Upper lobe of left lung (tissue), 4 donors: ENCODE measurements at regions not wholly inside any gene's neighbourhood (a gene's known extent, or its start where the extent isn't known, plus 50 kb on each side); places are given as distances from the start of the nearest gene placed in this dataset.
"Not testable (repeated sequence)": the region's sequence is repeated elsewhere in the genome, so short reads cannot be mapped to it uniquely, and the experiment has no call there.

Experiments
- EP300 ChIP-seq, 4 donors: sonication (generic); formaldehyde crosslinking; IDR thresholded peaks; one replicate each; pipeline ENCODE4 v1.5.1; 2017; ENCODE audit warnings: antibody characterized with exemption in 4 of 4, control low read depth in 2 of 4
- POLR2A ChIP-seq, 4 donors: fragments of 450-650 bp; IDR thresholded peaks; one replicate each; pipeline ENCODE4 v1.5.1; 2016 to 2017; ENCODE audit warnings: antibody characterized with exemption in 4 of 4, mild to moderate bottlenecking in 2 of 4
- POLR2AphosphoS5 ChIP-seq, 2 donors: sonication (generic); formaldehyde crosslinking; IDR thresholded peaks; one replicate each; pipeline ENCODE4 v1.5.1; 2017; ENCODE audit warnings: antibody characterized with exemption in 2 of 2
- TF ChIP-seq, protein P1 (sequence below), 6 experiments: fragments of 450-650 bp in 4 of 6; fragments of 200-600 bp in 2 of 6; sonication (generic) in 2 of 6; IDR thresholded peaks; one replicate each; pipeline ENCODE4 v1.5.1; 2016 to 2019; ENCODE audit warnings: antibody characterized with exemption in 6 of 6

DNA sequence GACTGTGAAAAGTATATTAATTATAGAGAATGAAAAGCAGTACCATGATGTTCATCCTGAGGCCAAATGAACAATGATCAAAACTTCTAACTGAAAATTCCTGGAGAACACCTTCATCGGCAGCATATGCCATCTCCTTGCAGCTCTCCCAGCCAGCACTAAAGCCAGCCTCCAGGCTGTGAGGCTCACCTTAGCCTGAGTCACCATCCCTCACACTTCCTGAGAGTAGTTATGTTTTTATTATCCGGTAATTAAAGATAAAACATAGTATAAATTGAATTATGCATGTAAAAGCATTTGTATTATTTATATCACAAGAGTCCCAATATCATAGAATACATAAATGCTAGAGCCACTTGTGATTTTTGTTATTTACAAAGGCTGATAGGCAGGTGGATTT is 341.9 kb downstream of the BCL2L11 start:
- TF ChIP-seq, protein P1, sequence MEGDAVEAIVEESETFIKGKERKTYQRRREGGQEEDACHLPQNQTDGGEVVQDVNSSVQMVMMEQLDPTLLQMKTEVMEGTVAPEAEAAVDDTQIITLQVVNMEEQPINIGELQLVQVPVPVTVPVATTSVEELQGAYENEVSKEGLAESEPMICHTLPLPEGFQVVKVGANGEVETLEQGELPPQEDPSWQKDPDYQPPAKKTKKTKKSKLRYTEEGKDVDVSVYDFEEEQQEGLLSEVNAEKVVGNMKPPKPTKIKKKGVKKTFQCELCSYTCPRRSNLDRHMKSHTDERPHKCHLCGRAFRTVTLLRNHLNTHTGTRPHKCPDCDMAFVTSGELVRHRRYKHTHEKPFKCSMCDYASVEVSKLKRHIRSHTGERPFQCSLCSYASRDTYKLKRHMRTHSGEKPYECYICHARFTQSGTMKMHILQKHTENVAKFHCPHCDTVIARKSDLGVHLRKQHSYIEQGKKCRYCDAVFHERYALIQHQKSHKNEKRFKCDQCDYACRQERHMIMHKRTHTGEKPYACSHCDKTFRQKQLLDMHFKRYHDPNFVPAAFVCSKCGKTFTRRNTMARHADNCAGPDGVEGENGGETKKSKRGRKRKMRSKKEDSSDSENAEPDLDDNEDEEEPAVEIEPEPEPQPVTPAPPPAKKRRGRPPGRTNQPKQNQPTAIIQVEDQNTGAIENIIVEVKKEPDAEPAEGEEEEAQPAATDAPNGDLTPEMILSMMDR (IDR thresholded peaks at IDR 0.05): not testable (repeated sequence)
- TF ChIP-seq POLR2A, EP300, POLR2AphosphoS5 (IDR thresholded peaks at IDR 0.05): not testable (repeated sequence)
